ENCODE measurements at regions not wholly inside any gene's neighbourhood (a gene's known extent, or its start where the extent isn't known, plus 50 kb on each side); places are given as distances from the start of the nearest gene placed in this dataset.

DNA sequence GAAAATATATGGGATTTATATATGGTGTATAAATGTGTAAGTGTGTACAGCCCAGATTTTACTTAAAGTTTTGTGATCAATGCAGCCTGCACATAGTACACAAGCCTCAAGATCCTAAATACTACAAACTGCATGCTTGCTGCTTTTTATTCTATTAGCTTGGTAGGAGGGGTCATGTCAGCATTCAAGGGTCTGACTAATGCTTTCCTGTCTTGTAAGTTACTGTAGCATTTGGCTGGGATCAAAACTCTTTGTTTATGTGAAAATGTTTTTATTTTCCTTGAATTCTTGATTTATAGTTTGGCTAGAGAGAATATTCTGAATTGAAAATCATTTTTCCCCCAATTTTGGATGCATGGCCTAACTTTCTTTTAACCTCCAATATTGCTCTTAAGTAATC is 370.9 kb downstream of the NSUN3 start (continued):
- TF ChIP-seq, protein P1, sequence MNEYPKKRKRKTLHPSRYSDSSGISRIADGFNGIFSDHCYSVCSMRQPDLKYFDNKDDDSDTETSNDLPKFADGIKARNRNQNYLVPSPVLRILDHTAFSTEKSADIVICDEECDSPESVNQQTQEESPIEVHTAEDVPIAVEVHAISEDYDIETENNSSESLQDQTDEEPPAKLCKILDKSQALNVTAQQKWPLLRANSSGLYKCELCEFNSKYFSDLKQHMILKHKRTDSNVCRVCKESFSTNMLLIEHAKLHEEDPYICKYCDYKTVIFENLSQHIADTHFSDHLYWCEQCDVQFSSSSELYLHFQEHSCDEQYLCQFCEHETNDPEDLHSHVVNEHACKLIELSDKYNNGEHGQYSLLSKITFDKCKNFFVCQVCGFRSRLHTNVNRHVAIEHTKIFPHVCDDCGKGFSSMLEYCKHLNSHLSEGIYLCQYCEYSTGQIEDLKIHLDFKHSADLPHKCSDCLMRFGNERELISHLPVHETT (CRISPR knock-in tag; conservative IDR thresholded peaks at IDR 0.05 in 1 of 2, IDR thresholded peaks at IDR 0.05 in 1 of 2): no peak
- no peak for TF ChIP-seq POLR3G (IDR thresholded peaks at IDR 0.05; ENCODE audit: extremely low read depth, insufficient read length, insufficient replicate concordance)
- no peak for TF ChIP-seq ZNF57 (CRISPR knock-in tag; IDR thresholded peaks at IDR 0.05)
- TF ChIP-seq, protein P2, sequence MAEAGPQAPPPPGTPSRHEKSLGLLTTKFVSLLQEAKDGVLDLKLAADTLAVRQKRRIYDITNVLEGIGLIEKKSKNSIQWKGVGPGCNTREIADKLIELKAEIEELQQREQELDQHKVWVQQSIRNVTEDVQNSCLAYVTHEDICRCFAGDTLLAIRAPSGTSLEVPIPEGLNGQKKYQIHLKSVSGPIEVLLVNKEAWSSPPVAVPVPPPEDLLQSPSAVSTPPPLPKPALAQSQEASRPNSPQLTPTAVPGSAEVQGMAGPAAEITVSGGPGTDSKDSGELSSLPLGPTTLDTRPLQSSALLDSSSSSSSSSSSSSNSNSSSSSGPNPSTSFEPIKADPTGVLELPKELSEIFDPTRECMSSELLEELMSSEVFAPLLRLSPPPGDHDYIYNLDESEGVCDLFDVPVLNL (CRISPR knock-in tag; IDR thresholded peaks at IDR 0.05; ENCODE audit: low read depth): no peak
- no peak for TF ChIP-seq HNRNPLL (IDR thresholded peaks at IDR 0.05; ENCODE audit: low read depth, low read length, poor library complexity, severe bottlenecking)
- TF ChIP-seq CBX1 (IDR thresholded peaks at IDR 0.05; ENCODE audit: low read depth): no peak
- no peak for TF ChIP-seq SIRT6 (IDR thresholded peaks at IDR 0.05; ENCODE audit: low read depth, low read length)
- TF ChIP-seq SRSF1 (IDR thresholded peaks at IDR 0.05; ENCODE audit: low read depth, low read length): no peak

All from K562 (cell line).